ENCODE measurements at regions not wholly inside any gene's neighbourhood (a gene's known extent, or its start where the extent isn't known, plus 50 kb on each side); places are given as distances from the start of the nearest gene placed in this dataset.

- TF ChIP-seq, protein P1, sequence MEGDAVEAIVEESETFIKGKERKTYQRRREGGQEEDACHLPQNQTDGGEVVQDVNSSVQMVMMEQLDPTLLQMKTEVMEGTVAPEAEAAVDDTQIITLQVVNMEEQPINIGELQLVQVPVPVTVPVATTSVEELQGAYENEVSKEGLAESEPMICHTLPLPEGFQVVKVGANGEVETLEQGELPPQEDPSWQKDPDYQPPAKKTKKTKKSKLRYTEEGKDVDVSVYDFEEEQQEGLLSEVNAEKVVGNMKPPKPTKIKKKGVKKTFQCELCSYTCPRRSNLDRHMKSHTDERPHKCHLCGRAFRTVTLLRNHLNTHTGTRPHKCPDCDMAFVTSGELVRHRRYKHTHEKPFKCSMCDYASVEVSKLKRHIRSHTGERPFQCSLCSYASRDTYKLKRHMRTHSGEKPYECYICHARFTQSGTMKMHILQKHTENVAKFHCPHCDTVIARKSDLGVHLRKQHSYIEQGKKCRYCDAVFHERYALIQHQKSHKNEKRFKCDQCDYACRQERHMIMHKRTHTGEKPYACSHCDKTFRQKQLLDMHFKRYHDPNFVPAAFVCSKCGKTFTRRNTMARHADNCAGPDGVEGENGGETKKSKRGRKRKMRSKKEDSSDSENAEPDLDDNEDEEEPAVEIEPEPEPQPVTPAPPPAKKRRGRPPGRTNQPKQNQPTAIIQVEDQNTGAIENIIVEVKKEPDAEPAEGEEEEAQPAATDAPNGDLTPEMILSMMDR (IDR thresholded peaks at IDR 0.05), result no peak
- Histone ChIP-seq H3K36me3 (replicated peaks in 1 of 2; ENCODE audit: control insufficient read depth in 1 of 2, insufficient read depth in 2 of 2, low read length in 2 of 2) (no peaks in the 10 kb centered on the region), H3K4me3 (replicated peaks in 1 of 3; ENCODE audit: low read depth in 2 of 3, low read length in 3 of 3) (no peak overlapping the region), H3K27ac (ENCODE audit: low read depth in 1 of 2, low read length in 2 of 2) (no peak overlapping the region), H3K79me2 (ENCODE audit: insufficient read depth, low read length) (no peaks in the 10 kb centered on the region), H3K27me3 (ENCODE audit: control insufficient read depth in 2 of 2, insufficient read depth in 2 of 2, low read length in 2 of 2) (no peaks in the 10 kb centered on the region), H2AFZ (ENCODE audit: insufficient read depth, low read depth, low read length, poor library complexity, severe bottlenecking) (no peak overlapping the region), H3K4me1 (ENCODE audit: control insufficient read depth in 1 of 2, insufficient read depth in 2 of 2, low read length in 2 of 2) (no peaks in the 10 kb centered on the region), H3K4me2 (replicated peaks; ENCODE audit: extremely low read depth, low read length, poor library complexity, severe bottlenecking) (no peak overlapping the region), H3K9ac (ENCODE audit: insufficient read depth, low read length, poor library complexity, severe bottlenecking) (no peak overlapping the region), H4K20me1 (ENCODE audit: insufficient read depth, low read length) (no peaks in the 10 kb centered on the region), H3K9me3 (replicated peaks in 1 of 2; ENCODE audit: control insufficient read depth in 1 of 2, insufficient read depth in 1 of 2, low read length in 2 of 2) (peaks cover 13 to 18% of the 10 kb centered on the region in 2 donors)
- WGBS (ENCODE audit: insufficient coverage), result 80% methylated on average over 7 of the region's 11 CpGs
- peaks cover 8 to 29% (median 19%) of the 10 kb centered on the region in 7 donors for H3K9me3 Mint-ChIP-seq
- H3K27me3 Mint-ChIP-seq (ENCODE audit: low read depth in 3 of 3), result peaks cover 2 to 6% (median 2%) of the 10 kb centered on the region in 3 donors
- H3K36me3 Mint-ChIP-seq, result no peaks in the 10 kb centered on the region
- intact Hi-C loops (cut with micrococcal nuclease), result no loop called here
- DNase-seq, result no peak
- H3K4me1 Mint-ChIP-seq, result no peaks in the 10 kb centered on the region
- H3K27ac Mint-ChIP-seq, result no peak overlapping the region
- no peak overlapping the region for H3K4me3 Mint-ChIP-seq
Observed at GRCh38 chr18:77366067-77366719, 116.5 kb downstream of the GALR1 start.

DNA sequence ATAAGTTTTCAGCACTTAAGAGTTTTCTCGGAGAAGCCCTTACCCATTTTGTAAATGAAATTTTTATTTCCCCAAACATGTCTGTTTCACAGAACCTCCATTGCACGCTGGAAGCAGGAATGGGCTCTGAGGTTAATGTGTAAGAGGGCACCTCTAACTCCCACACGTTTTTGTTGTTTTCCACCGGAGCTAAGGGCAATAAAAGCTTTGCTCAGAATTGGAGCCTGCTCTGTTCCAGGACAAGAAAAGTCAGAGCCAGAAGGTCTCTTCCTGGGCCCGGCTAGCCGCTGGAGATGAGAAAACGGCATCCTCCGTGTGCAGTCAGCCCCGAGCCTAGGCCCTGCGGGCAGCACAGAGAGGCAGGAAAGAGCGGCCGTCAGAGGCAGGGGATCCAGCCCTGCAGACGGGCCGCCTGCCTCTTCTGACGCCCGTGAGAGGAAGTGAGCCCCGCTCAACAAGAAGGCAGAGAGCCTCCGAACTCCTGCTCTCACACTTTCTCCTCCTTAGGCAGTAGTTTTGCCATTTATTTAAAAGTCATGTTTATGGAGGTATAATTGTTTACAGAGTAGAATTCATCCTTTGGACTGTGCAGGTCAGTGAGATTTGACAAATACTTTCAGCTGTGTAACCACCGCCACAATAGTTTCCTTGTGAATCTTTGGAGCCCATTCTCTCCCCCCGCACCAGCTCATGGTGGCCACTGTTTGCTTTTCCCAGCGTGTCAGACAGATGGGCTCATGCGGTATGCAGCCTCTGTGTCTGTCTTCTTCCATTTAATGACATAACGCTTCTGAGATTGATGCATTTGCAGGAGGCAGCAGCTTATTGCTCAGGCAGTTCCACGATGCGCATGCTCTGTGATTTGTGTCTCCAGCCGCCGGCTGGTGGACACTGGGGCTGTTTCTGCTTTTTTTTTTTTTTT lies 117.3 kb downstream of the GALR1 start:
- H2AFZ ChIP-seq (ENCODE audit: insufficient read depth, low read depth, low read length, poor library complexity, severe bottlenecking), result no peak overlapping the region
- Mint-ChIP-seq H3K36me3 (no peaks in the 10 kb centered on the region), H3K4me1 (no peaks in the 10 kb centered on the region), H3K4me3 (no peak overlapping the region), H3K27ac (no peak overlapping the region), H3K27me3 (ENCODE audit: low read depth in 3 of 3) (peaks cover 2 to 6% (median 2%) of the 10 kb centered on the region in 3 donors), H3K9me3 (peaks cover 8 to 29% (median 19%) of the 10 kb centered on the region in 7 donors)
- H3K79me2 ChIP-seq (ENCODE audit: insufficient read depth, low read length), result no peaks in the 10 kb centered on the region
- H3K27ac ChIP-seq (ENCODE audit: low read depth in 1 of 2, low read length in 2 of 2), result no peak overlapping the region
- no peak overlapping the region for H3K4me3 ChIP-seq (replicated peaks in 1 of 3; ENCODE audit: low read depth in 2 of 3, low read length in 3 of 3)
- 62% methylated on average over 15 of the region's 27 CpGs for WGBS (ENCODE audit: insufficient coverage)
- intact Hi-C loops (cut with micrococcal nuclease), result no loop called here
- H3K4me1 ChIP-seq (ENCODE audit: control insufficient read depth in 1 of 2, insufficient read depth in 2 of 2, low read length in 2 of 2), result no peaks in the 10 kb centered on the region
- no peaks in the 10 kb centered on the region for H4K20me1 ChIP-seq (ENCODE audit: insufficient read depth, low read length)
- TF ChIP-seq, protein P1 (IDR thresholded peaks at IDR 0.05), result no peak
- no peak overlapping the region for H3K4me2 ChIP-seq (replicated peaks; ENCODE audit: extremely low read depth, low read length, poor library complexity, severe bottlenecking)
- no peaks in the 10 kb centered on the region for H3K27me3 ChIP-seq (ENCODE audit: control insufficient read depth in 2 of 2, insufficient read depth in 2 of 2, low read length in 2 of 2)
- peaks cover 17 to 18% of the 10 kb centered on the region in 2 donors for H3K9me3 ChIP-seq (replicated peaks in 1 of 2; ENCODE audit: control insufficient read depth in 1 of 2, insufficient read depth in 1 of 2, low read length in 2 of 2)
- H3K36me3 ChIP-seq (replicated peaks in 1 of 2; ENCODE audit: control insufficient read depth in 1 of 2, insufficient read depth in 2 of 2, low read length in 2 of 2), result no peaks in the 10 kb centered on the region
- no peak overlapping the region for H3K9ac ChIP-seq (ENCODE audit: insufficient read depth, low read length, poor library complexity, severe bottlenecking)
- DNase-seq, result no peak
